ENCODE measurements at regions not wholly inside any gene's neighbourhood (a gene's known extent, or its start where the extent isn't known, plus 50 kb on each side); places are given as distances from the start of the nearest gene placed in this dataset.

DNA sequence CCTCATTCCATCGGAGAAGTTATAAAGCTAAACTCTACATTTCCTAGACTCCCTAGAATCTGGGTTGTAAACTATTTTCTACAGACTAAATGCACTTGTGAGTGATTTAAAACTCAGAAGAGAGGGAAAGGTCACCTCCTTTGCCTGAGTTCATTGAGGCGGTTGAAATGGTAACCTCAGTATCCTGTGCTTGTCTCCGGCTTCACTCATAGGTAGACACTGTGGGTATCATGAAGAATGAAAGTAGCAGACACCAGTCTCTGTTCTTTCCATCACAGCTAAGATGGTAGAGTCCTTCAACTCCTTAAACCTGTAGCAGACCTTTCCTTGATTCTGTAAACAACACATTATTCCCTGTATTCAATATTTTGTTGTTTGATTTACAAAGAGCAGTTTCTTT lies 291.3 kb upstream of the ANKRD50 start:
- Histone ChIP-seq H3K27me3 (no peaks in the 10 kb centered on the region), H3K27ac (no peak overlapping the region), H3K4me1 (replicated peaks in 1 of 2) (no peaks in the 10 kb centered on the region), H3K9me3 (replicated peaks in 1 of 3) (no peaks in the 10 kb centered on the region), H3K36me3 (replicated peaks in 1 of 2) (no peaks in the 10 kb centered on the region), H3K4me3 (no peak overlapping the region)
- intact Hi-C loops (cut with DNase I), result no loop called here
- DNase-seq, result no peak
- WGBS, 4 donors, result 76 to 89% (median 84%) methylated on average over 3 of the region's 3 CpGs
- TF ChIP-seq POLR2A (IDR thresholded peaks at IDR 0.05), result no peak
- TF ChIP-seq, protein P1, sequence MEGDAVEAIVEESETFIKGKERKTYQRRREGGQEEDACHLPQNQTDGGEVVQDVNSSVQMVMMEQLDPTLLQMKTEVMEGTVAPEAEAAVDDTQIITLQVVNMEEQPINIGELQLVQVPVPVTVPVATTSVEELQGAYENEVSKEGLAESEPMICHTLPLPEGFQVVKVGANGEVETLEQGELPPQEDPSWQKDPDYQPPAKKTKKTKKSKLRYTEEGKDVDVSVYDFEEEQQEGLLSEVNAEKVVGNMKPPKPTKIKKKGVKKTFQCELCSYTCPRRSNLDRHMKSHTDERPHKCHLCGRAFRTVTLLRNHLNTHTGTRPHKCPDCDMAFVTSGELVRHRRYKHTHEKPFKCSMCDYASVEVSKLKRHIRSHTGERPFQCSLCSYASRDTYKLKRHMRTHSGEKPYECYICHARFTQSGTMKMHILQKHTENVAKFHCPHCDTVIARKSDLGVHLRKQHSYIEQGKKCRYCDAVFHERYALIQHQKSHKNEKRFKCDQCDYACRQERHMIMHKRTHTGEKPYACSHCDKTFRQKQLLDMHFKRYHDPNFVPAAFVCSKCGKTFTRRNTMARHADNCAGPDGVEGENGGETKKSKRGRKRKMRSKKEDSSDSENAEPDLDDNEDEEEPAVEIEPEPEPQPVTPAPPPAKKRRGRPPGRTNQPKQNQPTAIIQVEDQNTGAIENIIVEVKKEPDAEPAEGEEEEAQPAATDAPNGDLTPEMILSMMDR (IDR thresholded peaks at IDR 0.05), result no peak

DNA sequence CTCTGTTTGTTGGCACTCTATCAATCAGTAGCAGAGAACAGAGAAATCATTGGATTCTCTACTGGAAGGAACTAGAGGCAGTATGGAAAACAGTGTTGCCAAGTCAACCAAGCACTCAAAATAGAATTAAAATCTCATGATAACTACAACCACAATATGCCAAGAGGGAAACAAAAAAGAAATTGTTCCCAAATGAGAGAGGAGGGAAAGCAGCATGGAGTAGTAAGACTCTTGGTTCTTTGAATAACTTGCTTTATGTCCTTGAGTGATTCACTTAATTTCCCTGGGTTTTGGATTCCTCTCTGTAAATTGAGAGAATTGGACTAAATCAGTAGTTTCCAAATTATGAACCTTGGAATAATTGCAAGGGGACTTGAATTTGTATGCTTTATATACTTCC lies 285.5 kb upstream of the ANKRD50 start:
- no peaks in the 10 kb centered on the region for H3K27me3 ChIP-seq
- H3K9me3 ChIP-seq (replicated peaks in 1 of 3), result no peaks in the 10 kb centered on the region
- intact Hi-C loops (cut with DNase I), result no loop called here
- no peaks in the 10 kb centered on the region for H3K36me3 ChIP-seq (replicated peaks in 1 of 2)
- no peaks in the 10 kb centered on the region for H3K4me1 ChIP-seq (replicated peaks in 1 of 2)
- no peak overlapping the region for H3K27ac ChIP-seq
- H3K4me3 ChIP-seq, result no peak overlapping the region
- TF ChIP-seq, protein P1 (IDR thresholded peaks at IDR 0.05), result no peak
- TF ChIP-seq POLR2A (IDR thresholded peaks at IDR 0.05), result no peak
- no peak for DNase-seq

DNA sequence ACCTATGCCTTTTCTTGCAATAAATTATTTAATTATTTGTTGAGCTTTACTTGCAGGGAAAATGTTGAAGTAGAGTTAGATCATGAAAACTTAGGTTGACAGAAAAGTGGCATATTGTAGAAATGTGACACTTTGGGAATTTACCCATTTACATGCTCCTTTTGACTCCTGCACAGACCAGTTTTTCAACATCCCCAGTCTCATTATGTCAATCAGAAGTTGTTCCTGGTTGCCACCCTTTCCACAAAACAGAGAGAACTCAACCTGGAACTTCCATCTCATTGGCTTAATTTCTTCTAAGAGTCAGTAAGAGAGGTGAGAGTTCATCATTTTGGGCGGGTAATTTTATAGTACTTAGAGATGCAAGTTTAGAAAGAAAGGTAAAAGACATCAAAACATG lies 284.6 kb upstream of the ANKRD50 start:
- Histone ChIP-seq H3K4me3 (no peak overlapping the region), H3K36me3 (replicated peaks in 1 of 2) (no peaks in the 10 kb centered on the region), H3K27ac (no peak overlapping the region), H3K9me3 (replicated peaks in 1 of 3) (no peaks in the 10 kb centered on the region), H3K4me1 (replicated peaks in 1 of 2) (no peaks in the 10 kb centered on the region), H3K27me3 (no peaks in the 10 kb centered on the region)
- 76 to 97% (median 86%) methylated on average over 1 of the region's 1 CpG for WGBS, 4 donors
- DNase-seq, result no peak
- TF ChIP-seq, protein P1 (IDR thresholded peaks at IDR 0.05), result no peak
- no peak for TF ChIP-seq POLR2A (IDR thresholded peaks at IDR 0.05)
- intact Hi-C loops (cut with DNase I), result no loop called here

DNA sequence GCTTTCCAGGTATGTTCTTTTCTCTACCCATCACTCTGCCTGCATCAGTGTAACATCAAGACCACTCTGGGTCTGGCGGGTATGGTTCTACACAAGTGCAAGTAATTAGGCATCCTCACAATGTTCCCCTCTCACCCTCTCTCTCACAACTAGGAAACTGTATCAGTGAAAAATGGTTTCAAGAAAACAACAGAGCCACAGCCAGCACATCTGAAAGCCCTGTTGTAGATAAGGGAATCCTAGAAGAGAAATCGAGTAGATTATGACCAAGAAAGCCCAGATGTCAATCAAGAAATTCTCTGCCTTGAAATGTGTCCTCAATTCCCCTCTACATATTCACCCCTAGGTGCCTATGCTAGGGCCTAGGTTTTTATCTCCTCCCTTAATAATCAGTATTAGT lies 281.3 kb upstream of the ANKRD50 start:
- Histone ChIP-seq H3K27ac (no peak overlapping the region), H3K4me1 (replicated peaks in 1 of 2) (no peaks in the 10 kb centered on the region), H3K9me3 (replicated peaks in 1 of 3) (no peaks in the 10 kb centered on the region), H3K36me3 (replicated peaks in 1 of 2) (no peaks in the 10 kb centered on the region), H3K4me3 (no peak overlapping the region), H3K27me3 (no peaks in the 10 kb centered on the region)
- DNase-seq, result no peak
- TF ChIP-seq, protein P1 (IDR thresholded peaks at IDR 0.05), result no peak
- no peak for TF ChIP-seq POLR2A (IDR thresholded peaks at IDR 0.05)
- WGBS, 4 donors, result 81 to 86% (median 82%) methylated on average over 2 of the region's 2 CpGs
- intact Hi-C loops (cut with DNase I), result no loop called here

Data from adrenal gland (tissue), 9 donors.